GM21447 (cell line): ENCODE measurements at regions not wholly inside any gene's neighbourhood (a gene's known extent, or its start where the extent isn't known, plus 50 kb on each side); places are given as distances from the start of the nearest gene placed in this dataset.
"Not testable (repeated sequence)": the region's sequence is repeated elsewhere in the genome, so short reads cannot be mapped to it uniquely, and the experiment has no call there.

Experiments
- ATAC-seq: cut with Tn5 transposase; IDR thresholded peaks from one replicate; pipeline ENCODE4 v1.9.1; 2021; ENCODE audit not compliant: unreplicated experiment

- no peak for ATAC-seq
Observed at GRCh38 chr13:50378509-50379044, 363.3 kb downstream of the KCNRG start.

GRCh38 chr13:50379584-50379983 lies 364.3 kb downstream of the KCNRG start:
- ATAC-seq: no peak

GRCh38 chr13:50380905-50381304 lies 365.7 kb downstream of the KCNRG start:
- no peak for ATAC-seq

- no peak for ATAC-seq
Observed at GRCh38 chr13:50382511-50382910, 367.3 kb downstream of the KCNRG start.

- no peak for ATAC-seq
Observed at GRCh38 chr13:50382951-50383350, 367.7 kb downstream of the KCNRG start.

GRCh38 chr13:50384724-50385123 lies 369.5 kb downstream of the KCNRG start:
- ATAC-seq: no peak

- ATAC-seq: no peak
Observed at GRCh38 chr13:50386541-50387050, 371.4 kb downstream of the KCNRG start.

GRCh38 chr13:50387051-50387581 lies 371.9 kb downstream of the KCNRG start:
- no peak for ATAC-seq

GRCh38 chr13:50388481-50388880 lies 373.2 kb downstream of the KCNRG start:
- ATAC-seq: no peak

GRCh38 chr13:50389726-50390125 lies 374.5 kb downstream of the KCNRG start:
- no peak for ATAC-seq

- no peak for ATAC-seq
Observed at GRCh38 chr13:50390503-50391248, 375.4 kb downstream of the KCNRG start.

GRCh38 chr13:50392977-50393376 lies 377.7 kb downstream of the KCNRG start:
- no peak for ATAC-seq

- no peak for ATAC-seq
Observed at GRCh38 chr13:50393628-50394027, 378.4 kb downstream of the KCNRG start.

GRCh38 chr13:50396001-50396400 lies 380.8 kb downstream of the KCNRG start:
- no peak for ATAC-seq

- not testable (repeated sequence) for ATAC-seq
Observed at GRCh38 chr13:50396618-50397017, 381.4 kb downstream of the KCNRG start.

- ATAC-seq: no peak
Observed at GRCh38 chr13:50400035-50400726, 384.9 kb downstream of the KCNRG start.

GRCh38 chr13:50401049-50401505 lies 385.8 kb downstream of the KCNRG start:
- no peak for ATAC-seq

GRCh38 chr13:50401721-50402465 lies 386.6 kb downstream of the KCNRG start:
- no peak for ATAC-seq

GRCh38 chr13:50403311-50403710 lies 388.1 kb downstream of the KCNRG start:
- ATAC-seq: no peak

GRCh38 chr13:50404116-50404515 lies 388.9 kb downstream of the KCNRG start:
- no peak for ATAC-seq

GRCh38 chr13:50404769-50405168 lies 389.5 kb downstream of the KCNRG start:
- no peak for ATAC-seq
